Cardiac muscle cell (in vitro differentiated cells and primary cell): ENCODE measurements at regions not wholly inside any gene's neighbourhood (a gene's known extent, or its start where the extent isn't known, plus 50 kb on each side); places are given as distances from the start of the nearest gene placed in this dataset.
A peak's percentile ranks its signal among the peaks of the same experiment; 100 is the strongest.
"Not testable (repeated sequence)": the region's sequence is repeated elsewhere in the genome, so short reads cannot be mapped to it uniquely, and the experiment has no call there.

ENCODE experiments used
- DNase-seq, 2 donors: peaks; one replicate each; pipeline versions ENCODE4 v3.0.0 to v3.0.0-alpha.2; 2010 to 2017; ENCODE audit warnings: low read depth in 1 of 2, low spot score in 1 of 2
- H3K27ac ChIP-seq: fragments of 200-600 bp; sonication (generic); 2 replicates; pipeline ENCODE4 v1.5.1; 2016
- H3K27me3 ChIP-seq: fragments of 200-600 bp; sonication (generic); 2 replicates; pipeline ENCODE4 v1.6.0; 2016; ENCODE audit warnings: control low read depth
- H3K36me3 ChIP-seq: fragments of 200-600 bp; sonication (generic); 2 replicates; pipeline ENCODE4 v1.5.1; 2016; ENCODE audit warnings: control low read depth
- H3K4me1 ChIP-seq: fragments of 200-600 bp; sonication (generic); 2 replicates; pipeline ENCODE4 v1.8.1; 2017; ENCODE audit warnings: low read depth, mild to moderate bottlenecking, mixed run types
- H3K4me3 ChIP-seq: fragments of 200-600 bp; sonication (generic); 2 replicates; pipeline ENCODE4 v1.5.1; 2016; ENCODE audit warnings: mild to moderate bottlenecking
- H3K9me3 ChIP-seq: fragments of 200-600 bp; sonication (generic); 2 replicates; pipeline ENCODE4 v1.5.1; 2017; ENCODE audit warnings: low read depth, mild to moderate bottlenecking, control low read depth
- CTCF ChIP-seq: IDR thresholded peaks from 2 replicates; pipeline ENCODE4 v1.5.1; 2012; ENCODE audit warnings: low read depth, mild to moderate bottlenecking, low read length

GRCh38 chr15:70517194-70517590 lies 246.2 kb downstream of the UACA start:
- TF ChIP-seq CTCF = no peak
- Histone ChIP-seq H3K9me3 (no peaks in the 10 kb centered on the region), H3K4me3 (no peak overlapping the region), H3K4me1 (no peaks in the 10 kb centered on the region), H3K27ac (no peak overlapping the region), H3K27me3 (no peaks in the 10 kb centered on the region), H3K36me3 (no peaks in the 10 kb centered on the region)
- no peak for DNase-seq

GRCh38 chr15:70516408-70517193 lies 246.8 kb downstream of the UACA start:
- no peak overlapping the region for H3K4me3 ChIP-seq
- H3K9me3 ChIP-seq = no peaks in the 10 kb centered on the region

GRCh38 chr15:70514251-70514650 lies 249.1 kb downstream of the UACA start:
- no peaks in the 10 kb centered on the region for H3K27me3 ChIP-seq
- H3K27ac ChIP-seq = no peak overlapping the region
- no peaks in the 10 kb centered on the region for H3K4me1 ChIP-seq
- no peak for TF ChIP-seq CTCF
- no peaks in the 10 kb centered on the region for H3K36me3 ChIP-seq
- no peak overlapping the region for H3K4me3 ChIP-seq
- H3K9me3 ChIP-seq = no peaks in the 10 kb centered on the region
- no peak for DNase-seq

More at GRCh38 chr15:70516408-70517193, 246.8 kb downstream of the UACA start:
- no peak overlapping the region for H3K27ac ChIP-seq
- H3K4me1 ChIP-seq = no peaks in the 10 kb centered on the region
- H3K27me3 ChIP-seq = no peaks in the 10 kb centered on the region
- no peak for DNase-seq
- H3K36me3 ChIP-seq = no peaks in the 10 kb centered on the region
- TF ChIP-seq CTCF = no peak

- H3K27me3 ChIP-seq = no peaks in the 10 kb centered on the region
- no peak for DNase-seq
- no peak for TF ChIP-seq CTCF
These were observed 249.5 kb downstream of the UACA start for GRCh38 chr15:70513819-70514218.

GRCh38 chr15:70512772-70513362 lies 250.5 kb downstream of the UACA start:
- Histone ChIP-seq H3K9me3 (no peaks in the 10 kb centered on the region), H3K4me3 (no peak overlapping the region), H3K27ac (no peak overlapping the region), H3K4me1 (no peaks in the 10 kb centered on the region), H3K36me3 (no peaks in the 10 kb centered on the region), H3K27me3 (no peaks in the 10 kb centered on the region)
- TF ChIP-seq CTCF = peak; percentile 90
- DNase-seq = peak; percentile 26 to 77

More at GRCh38 chr15:70513819-70514218, 249.5 kb downstream of the UACA start:
- Histone ChIP-seq H3K27ac (no peak overlapping the region), H3K36me3 (no peaks in the 10 kb centered on the region), H3K4me1 (no peaks in the 10 kb centered on the region), H3K9me3 (no peaks in the 10 kb centered on the region), H3K4me3 (no peak overlapping the region)

GRCh38 chr15:70511972-70512587 lies 251.3 kb downstream of the UACA start:
- H3K27me3 ChIP-seq, H3K4me3 ChIP-seq, H3K27ac ChIP-seq, H3K4me1 ChIP-seq, DNase-seq, H3K36me3 ChIP-seq, H3K9me3 ChIP-seq: not testable (repeated sequence)
